ENCODE measurements at regions not wholly inside any gene's neighbourhood (a gene's known extent, or its start where the extent isn't known, plus 50 kb on each side); places are given as distances from the start of the nearest gene placed in this dataset.
"Not testable (repeated sequence)": the region's sequence is repeated elsewhere in the genome, so short reads cannot be mapped to it uniquely, and the experiment has no call there.

- no peak for DNase-seq (ENCODE audit: low read depth)
These were observed 97.7 kb upstream of the FGGY start for GRCh38 chr1:59199147-59199546.

- DNase-seq (ENCODE audit: low read depth): no peak
These were observed 97.0 kb upstream of the FGGY start for GRCh38 chr1:59199719-59200376.

DNA sequence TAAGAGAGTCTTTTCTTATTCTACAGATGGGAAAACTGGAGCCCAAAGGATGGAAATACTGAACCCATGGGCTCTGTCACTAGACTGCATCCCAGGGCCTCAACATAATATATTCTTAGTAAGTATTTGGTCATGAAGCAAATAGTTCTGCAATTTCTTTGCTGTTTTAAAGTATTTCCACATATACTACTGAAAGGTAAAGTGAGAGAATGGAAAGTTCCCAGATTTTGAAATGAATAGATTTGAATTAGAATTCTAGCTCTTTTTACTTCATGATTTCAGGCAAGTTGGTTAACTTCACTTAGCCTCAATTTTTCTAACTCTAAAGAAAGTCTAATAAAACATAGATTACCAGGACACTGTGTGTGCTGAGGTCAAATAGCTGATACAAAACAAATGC is 95.6 kb upstream of the FGGY start:
- DNase-seq (ENCODE audit: low read depth): no peak

- DNase-seq (ENCODE audit: low read depth): no peak
These were observed 94.4 kb upstream of the FGGY start for GRCh38 chr1:59202455-59202854.

DNA sequence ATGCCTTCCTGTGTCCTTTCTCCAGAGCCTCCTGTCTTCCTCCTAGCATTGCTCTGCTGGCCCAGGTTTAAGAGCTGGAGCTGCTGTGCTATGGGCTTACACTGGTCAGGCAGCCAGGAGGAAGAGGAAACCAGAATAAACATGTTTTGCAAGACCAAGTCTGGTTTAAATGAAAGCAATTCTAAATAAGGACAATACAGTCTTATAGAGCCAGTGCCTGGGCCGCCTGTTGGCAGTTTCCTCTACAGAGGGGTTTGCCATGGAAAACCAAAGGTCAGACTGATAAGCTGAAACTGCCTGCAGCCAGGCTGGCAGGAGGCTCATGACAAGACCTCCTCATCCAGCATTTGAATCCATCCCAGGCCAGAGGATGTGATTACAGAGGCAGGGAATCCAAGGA is 92.9 kb upstream of the FGGY start:
- no peak for DNase-seq (ENCODE audit: low read depth)

GRCh38 chr1:59206616-59207015 is 90.3 kb upstream of the FGGY start:
- not testable (repeated sequence) for DNase-seq (ENCODE audit: low read depth)

- DNase-seq (ENCODE audit: low read depth): not testable (repeated sequence)
These were observed 86.5 kb upstream of the FGGY start for GRCh38 chr1:59210430-59210829.

DNA sequence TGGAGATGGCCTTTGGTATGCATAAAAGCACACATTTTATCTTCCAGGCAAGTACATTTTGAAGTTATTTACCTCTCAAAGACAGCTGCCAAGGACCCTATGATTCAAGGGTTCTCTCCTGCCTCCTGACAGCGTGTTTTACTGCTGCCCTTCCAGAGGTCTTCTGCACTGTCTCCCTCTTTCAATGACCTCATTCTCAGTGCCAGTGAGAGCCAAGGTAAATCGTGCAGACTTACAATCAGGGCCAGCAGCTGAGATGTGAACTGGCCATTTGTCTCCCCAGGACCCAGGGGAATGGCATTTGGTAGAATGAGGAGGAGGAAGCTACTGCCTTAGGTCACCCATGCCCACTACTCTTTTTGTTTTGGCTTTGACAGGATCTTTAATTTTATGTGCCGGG is 84.2 kb upstream of the FGGY start:
- no peak for DNase-seq (ENCODE audit: low read depth)

DNA sequence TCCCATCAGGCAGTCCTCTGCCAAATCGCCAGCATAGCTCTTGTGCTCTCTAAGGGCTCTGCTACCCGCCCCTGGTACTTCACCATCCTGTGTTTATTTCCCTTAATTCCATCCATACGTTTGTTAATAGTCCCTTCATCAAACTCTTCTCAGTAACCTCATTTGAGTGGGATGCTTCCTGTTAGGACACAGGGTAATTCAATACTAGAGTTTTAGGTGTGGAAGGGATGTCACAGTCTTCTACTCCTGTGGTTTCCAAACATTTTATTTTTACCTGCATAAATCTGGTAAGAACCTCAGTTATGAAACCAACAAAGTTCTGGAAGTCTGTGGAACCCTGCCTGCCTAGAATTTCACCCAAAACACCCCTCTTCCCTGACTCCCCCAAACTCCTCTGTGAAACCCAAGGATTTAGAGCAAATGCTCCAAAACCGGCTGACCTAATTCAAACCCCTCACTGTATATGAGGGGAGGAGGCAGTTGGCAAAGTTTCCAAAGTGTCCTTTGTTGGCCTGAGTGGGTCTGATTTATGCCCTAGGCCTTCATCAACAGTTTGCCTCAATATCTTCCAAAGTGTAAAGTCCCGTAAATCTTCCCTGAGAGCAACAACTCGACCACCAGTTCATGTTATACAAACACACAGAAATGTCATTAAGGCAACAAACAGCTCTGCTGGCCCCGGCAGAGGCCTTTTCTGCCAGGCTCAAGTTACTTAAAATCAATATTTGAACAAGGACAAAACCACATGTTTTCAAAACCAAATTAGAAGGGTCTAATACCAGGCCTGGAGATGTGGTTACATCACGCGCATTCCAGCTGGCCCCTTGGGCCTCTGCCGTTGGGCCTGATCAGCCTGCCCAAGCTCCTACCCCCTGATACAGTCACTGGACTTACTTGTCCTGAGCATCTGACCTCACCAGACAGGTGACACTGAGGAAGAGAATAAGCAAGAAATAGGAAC is 82.4 kb upstream of the FGGY start:
- peak; percentile 36 for DNase-seq (ENCODE audit: low read depth)

- peak; percentile 53 for DNase-seq (ENCODE audit: low read depth)
These were observed 81.1 kb upstream of the FGGY start for GRCh38 chr1:59215766-59216291.

- not testable (repeated sequence) for DNase-seq (ENCODE audit: low read depth)
These were observed 79.5 kb upstream of the FGGY start for GRCh38 chr1:59217439-59217838.

DNA sequence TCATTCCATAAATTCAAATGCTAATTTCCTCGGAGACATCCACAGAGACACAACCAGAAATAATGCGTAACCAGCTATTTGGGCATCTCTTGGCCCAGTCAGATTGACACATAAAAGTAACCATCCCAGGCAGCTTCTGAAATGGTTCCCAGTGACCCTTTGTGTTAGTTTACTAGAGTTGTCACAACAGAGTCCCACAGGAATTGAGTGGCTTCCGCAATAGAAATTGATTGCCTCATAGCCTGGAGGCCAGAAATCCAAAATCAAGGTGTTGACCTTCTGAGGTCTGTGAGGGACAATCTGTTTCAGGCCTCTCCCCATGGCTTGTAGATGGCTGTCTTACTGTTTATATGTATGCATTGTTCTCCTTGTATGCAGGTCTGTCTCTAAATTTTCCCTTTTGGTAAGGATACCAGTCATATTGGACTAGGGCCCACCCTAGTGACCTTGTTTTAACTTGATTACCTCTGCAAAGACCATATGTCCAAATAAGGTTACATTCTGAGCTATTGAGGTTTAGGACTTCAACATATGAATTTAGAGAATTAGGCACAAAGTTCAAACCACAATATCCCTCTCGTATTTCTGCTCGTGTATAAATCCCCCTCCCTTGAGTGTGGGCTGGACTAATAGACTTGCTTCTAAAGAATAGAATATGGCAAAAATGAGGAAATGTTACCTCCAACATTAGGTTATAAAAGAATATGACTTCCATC is 78.2 kb upstream of the FGGY start:
- DNase-seq (ENCODE audit: low read depth): peak; percentile 44

- no peak for DNase-seq (ENCODE audit: low read depth)
These were observed 77.0 kb upstream of the FGGY start for GRCh38 chr1:59219916-59220315.

DNA sequence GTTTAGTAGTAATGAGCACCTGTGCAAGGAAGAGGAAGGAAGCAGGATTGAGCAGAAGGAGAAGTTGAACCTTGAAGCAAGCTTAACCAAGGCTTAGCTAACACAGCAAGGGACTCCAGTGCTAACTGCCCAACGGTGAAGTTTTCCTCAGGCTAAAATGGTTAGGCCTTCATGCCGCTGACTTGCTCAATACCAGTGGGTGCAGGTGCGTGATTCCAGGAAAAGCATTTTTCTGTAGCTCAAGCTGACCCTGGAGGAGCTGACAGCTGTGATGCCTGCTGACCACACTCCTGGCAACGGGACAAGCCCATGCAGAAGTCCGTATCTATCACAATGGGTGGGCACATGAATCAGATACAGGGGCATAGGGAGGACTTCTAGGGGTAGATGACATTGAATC is 76.5 kb upstream of the FGGY start:
- DNase-seq (ENCODE audit: low read depth): peak; percentile 81

GRCh38 chr1:59223198-59223597 is 73.7 kb upstream of the FGGY start:
- DNase-seq (ENCODE audit: low read depth): peak; percentile 40

GRCh38 chr1:59223989-59224634 is 72.8 kb upstream of the FGGY start:
- peak; percentile 62 for DNase-seq (ENCODE audit: low read depth)

DNA sequence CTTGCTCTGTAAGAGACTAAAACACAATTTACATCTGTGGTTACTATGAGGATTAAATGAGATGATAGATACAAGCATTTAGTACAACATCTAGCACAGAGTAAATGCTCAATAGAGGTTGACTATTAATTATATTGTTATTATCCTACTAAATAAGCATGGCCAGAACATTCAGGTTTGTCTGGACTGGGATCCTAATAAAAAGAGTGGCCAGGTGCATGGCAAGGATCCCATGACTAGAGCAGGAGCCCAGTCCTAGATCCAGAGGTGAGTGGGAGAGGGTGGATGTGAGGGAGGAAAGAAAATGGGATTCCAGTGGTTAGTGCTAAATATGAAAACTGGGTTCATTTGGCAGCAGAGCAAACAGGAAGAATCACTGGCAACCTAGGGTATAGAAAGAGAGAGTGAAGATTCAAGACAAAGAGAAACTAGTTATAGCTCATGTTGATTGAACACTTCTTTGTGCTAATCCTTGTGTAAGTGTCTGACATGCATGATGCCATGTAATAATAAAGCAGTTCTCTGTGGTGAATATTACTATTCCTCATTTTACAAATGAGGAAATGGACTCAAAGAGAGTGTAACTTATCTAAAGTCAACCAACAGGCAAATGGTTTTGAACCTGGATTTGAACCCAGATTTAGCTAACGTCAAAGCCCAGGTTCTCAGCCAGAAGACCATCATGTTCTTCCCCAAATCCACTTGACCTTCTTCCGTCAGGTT is 71.1 kb upstream of the FGGY start:
- no peak for DNase-seq (ENCODE audit: low read depth)

DNA sequence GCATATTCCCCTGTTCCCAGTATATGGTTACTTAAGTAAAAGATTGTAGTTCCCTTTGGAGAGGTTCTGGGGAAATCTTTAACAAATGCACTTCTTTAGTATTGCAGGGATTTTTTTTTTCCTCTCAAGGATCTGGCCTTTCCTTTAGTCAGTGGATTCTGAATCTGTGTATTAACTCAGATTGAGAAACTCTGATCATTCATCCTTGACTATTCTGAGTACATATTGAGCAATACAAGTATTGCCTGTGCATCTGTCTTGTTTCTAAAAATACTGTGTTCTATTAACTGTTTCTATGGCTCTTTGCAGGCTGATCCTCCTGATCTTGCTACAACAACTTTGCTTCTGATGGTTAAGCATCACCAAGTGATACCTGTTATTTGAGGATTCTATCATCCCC is 67.8 kb upstream of the FGGY start:
- DNase-seq (ENCODE audit: low read depth): peak; percentile 28

GRCh38 chr1:59230622-59231021 is 66.3 kb upstream of the FGGY start:
- no peak for DNase-seq (ENCODE audit: low read depth)

DNA sequence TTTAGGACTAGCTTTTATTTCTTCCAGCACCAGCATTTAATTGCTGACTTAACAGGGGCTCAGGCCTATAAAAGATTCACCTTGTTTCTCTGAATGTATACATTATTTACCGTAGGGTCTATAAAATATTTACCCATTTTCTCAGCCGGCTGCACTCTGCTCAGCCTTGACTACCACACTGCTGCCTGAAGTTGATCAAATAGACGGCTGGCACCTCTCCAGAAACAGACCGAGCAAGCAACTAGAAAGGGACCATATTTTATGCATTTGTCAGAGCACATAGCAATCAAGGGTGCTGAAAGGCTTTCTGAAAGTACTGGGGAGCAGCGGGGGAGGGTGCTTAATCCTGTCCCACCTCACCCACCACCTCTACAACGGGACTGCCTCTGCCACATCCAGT is 64.7 kb upstream of the FGGY start:
- no peak for DNase-seq (ENCODE audit: low read depth)

DNA sequence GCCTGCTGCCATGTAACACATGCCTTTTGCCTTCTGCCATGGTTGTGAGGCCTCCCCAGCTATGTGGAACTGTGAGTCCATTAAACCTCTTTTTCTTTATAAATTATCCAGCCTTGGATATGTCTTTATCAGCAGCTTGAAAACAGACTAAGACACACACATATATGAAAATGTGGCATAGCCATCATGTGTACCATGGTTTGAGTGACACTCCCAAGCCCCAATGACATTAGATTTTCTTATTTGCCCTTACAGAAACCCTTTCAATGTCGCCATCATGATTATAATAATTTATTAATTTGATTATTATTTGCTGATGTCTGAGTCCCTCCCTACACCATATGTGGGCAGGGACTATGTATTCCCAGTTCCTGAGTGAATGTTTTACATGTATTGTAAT is 63.5 kb upstream of the FGGY start:
- DNase-seq (ENCODE audit: low read depth): no peak

Measured in myocyte (in vitro differentiated cells).